Superior temporal gyrus (tissue), 1 donor: ENCODE measurements at regions not wholly inside any gene's neighbourhood (a gene's known extent, or its start where the extent isn't known, plus 50 kb on each side); places are given as distances from the start of the nearest gene placed in this dataset.
"Not testable (repeated sequence)": the region's sequence is repeated elsewhere in the genome, so short reads cannot be mapped to it uniquely, and the experiment has no call there.

Source experiments
- DNase-seq: peaks from one replicate; pipeline ENCODE4 v3.0.0-alpha.2; 2016; ENCODE audit errors: extremely low spot score

GRCh38 chr18:38847326-38847725, 1281.7 kb upstream of the CELF4 start:
- no peak for DNase-seq

GRCh38 chr18:38843291-38843690, 1277.7 kb upstream of the CELF4 start:
- no peak for DNase-seq

GRCh38 chr18:38826247-38826646, 1260.6 kb upstream of the CELF4 start:
- no peak for DNase-seq

- DNase-seq: no peak
Measured at GRCh38 chr18:38811209-38811608, 1245.6 kb upstream of the CELF4 start.

GRCh38 chr18:38810789-38811188, 1245.2 kb upstream of the CELF4 start:
- DNase-seq: no peak

GRCh38 chr18:38807915-38808314, 1242.3 kb upstream of the CELF4 start:
- DNase-seq: no peak

- DNase-seq: no peak
Measured at GRCh38 chr18:38805256-38805655, 1239.7 kb upstream of the CELF4 start.

- no peak for DNase-seq
Measured at GRCh38 chr18:38801640-38802039, 1236.0 kb upstream of the CELF4 start.

GRCh38 chr18:38796762-38797161, 1231.2 kb upstream of the CELF4 start:
- peak; percentile 18 for DNase-seq

- no peak for DNase-seq
Measured at GRCh38 chr18:38792731-38793130, 1227.1 kb upstream of the CELF4 start.

- DNase-seq: no peak
Measured at GRCh38 chr18:38790786-38791185, 1225.2 kb upstream of the CELF4 start.

GRCh38 chr18:38790303-38790702, 1224.7 kb upstream of the CELF4 start:
- no peak for DNase-seq

GRCh38 chr18:38789141-38789540, 1223.5 kb upstream of the CELF4 start:
- DNase-seq: no peak

GRCh38 chr18:38786906-38787305, 1221.3 kb upstream of the CELF4 start:
- no peak for DNase-seq

GRCh38 chr18:38771620-38772019, 1206.0 kb upstream of the CELF4 start:
- not testable (repeated sequence) for DNase-seq

GRCh38 chr18:38768504-38768903, 1202.9 kb upstream of the CELF4 start:
- no peak for DNase-seq

GRCh38 chr18:38759457-38759856, 1193.9 kb upstream of the CELF4 start:
- DNase-seq: no peak

GRCh38 chr18:38756436-38756835, 1190.8 kb upstream of the CELF4 start:
- DNase-seq: no peak

- DNase-seq: no peak
Measured at GRCh38 chr18:38752430-38752829, 1186.8 kb upstream of the CELF4 start.

GRCh38 chr18:38751898-38752297, 1186.3 kb upstream of the CELF4 start:
- DNase-seq: no peak

- no peak for DNase-seq
Measured at GRCh38 chr18:38751211-38751610, 1185.6 kb upstream of the CELF4 start.

- DNase-seq: no peak
Measured at GRCh38 chr18:38750751-38751150, 1185.2 kb upstream of the CELF4 start.

- no peak for DNase-seq
Measured at GRCh38 chr18:38747153-38747552, 1181.6 kb upstream of the CELF4 start.

- not testable (repeated sequence) for DNase-seq
Measured at GRCh38 chr18:38720181-38720580, 1154.6 kb upstream of the CELF4 start.
